Germinal center (tissue), 1 donor: ENCODE measurements at regions not wholly inside any gene's neighbourhood (a gene's known extent, or its start where the extent isn't known, plus 50 kb on each side); places are given as distances from the start of the nearest gene placed in this dataset.
"Not testable (repeated sequence)": the region's sequence is repeated elsewhere in the genome, so short reads cannot be mapped to it uniquely, and the experiment has no call there.

Experiments used
- DNase-seq: peaks from one replicate; pipeline ENCODE4 v3.0.0; 2012; ENCODE audit warnings: mixed read lengths, low spot score

- no peak for DNase-seq
Measured at GRCh38 chr10:8379906-8380832, 325.7 kb downstream of the GATA3 start.

- DNase-seq: no peak
Measured at GRCh38 chr10:8380833-8381496, 326.5 kb downstream of the GATA3 start.

GRCh38 chr10:8386781-8387180 lies 332.3 kb downstream of the GATA3 start:
- DNase-seq: no peak

- no peak for DNase-seq
Measured at GRCh38 chr10:8389630-8390029, 335.1 kb downstream of the GATA3 start.

GRCh38 chr10:8392216-8392615 lies 337.7 kb downstream of the GATA3 start:
- DNase-seq: no peak

- no peak for DNase-seq
Measured at GRCh38 chr10:8393531-8393930, 339.0 kb downstream of the GATA3 start.

GRCh38 chr10:8396675-8397074 lies 342.2 kb downstream of the GATA3 start:
- no peak for DNase-seq

GRCh38 chr10:8398771-8399170 lies 344.3 kb downstream of the GATA3 start:
- no peak for DNase-seq

- DNase-seq: no peak
Measured at GRCh38 chr10:8400151-8400550, 345.7 kb downstream of the GATA3 start.

- no peak for DNase-seq
Measured at GRCh38 chr10:8400892-8401291, 346.4 kb downstream of the GATA3 start.

- no peak for DNase-seq
Measured at GRCh38 chr10:8401531-8401930, 347.0 kb downstream of the GATA3 start.

- no peak for DNase-seq
Measured at GRCh38 chr10:8402576-8402975, 348.1 kb downstream of the GATA3 start.

GRCh38 chr10:8403711-8404371 lies 349.4 kb downstream of the GATA3 start:
- no peak for DNase-seq

- DNase-seq: no peak
Measured at GRCh38 chr10:8404721-8405120, 350.2 kb downstream of the GATA3 start.

- no peak for DNase-seq
Measured at GRCh38 chr10:8405596-8405995, 351.1 kb downstream of the GATA3 start.

- no peak for DNase-seq
Measured at GRCh38 chr10:8407501-8408021, 353.1 kb downstream of the GATA3 start.

GRCh38 chr10:8410506-8410905 lies 356.0 kb downstream of the GATA3 start:
- DNase-seq: no peak

GRCh38 chr10:8412541-8412940 lies 358.1 kb downstream of the GATA3 start:
- DNase-seq: no peak

GRCh38 chr10:8415029-8415428 lies 360.5 kb downstream of the GATA3 start:
- not testable (repeated sequence) for DNase-seq

GRCh38 chr10:8416192-8416701 lies 361.8 kb downstream of the GATA3 start:
- DNase-seq: no peak

GRCh38 chr10:8416760-8417159 lies 362.3 kb downstream of the GATA3 start:
- DNase-seq: no peak

- no peak for DNase-seq
Measured at GRCh38 chr10:8417631-8418030, 363.1 kb downstream of the GATA3 start.
